KOPT-K1 (cell line): ENCODE measurements at regions not wholly inside any gene's neighbourhood (a gene's known extent, or its start where the extent isn't known, plus 50 kb on each side); places are given as distances from the start of the nearest gene placed in this dataset.

ENCODE experiments used
- H3K27ac ChIP-seq: fragments of 200-600 bp; sonication (generic); 2 replicates; pipeline ENCODE4 v1.5.1; 2016; ENCODE audit warnings: antibody characterized with exemption, mild to moderate bottlenecking, low read depth, low read length; ENCODE audit not compliant: poor library complexity, severe bottlenecking
- H3K36me3 ChIP-seq: fragments of 200-600 bp; sonication (generic); 2 replicates; pipeline ENCODE4 v1.5.1; 2017; ENCODE audit warnings: antibody characterized with exemption, mild to moderate bottlenecking, low read length, moderate library complexity; ENCODE audit not compliant: insufficient read depth
- H3K9me3 ChIP-seq: fragments of 200-600 bp; sonication (generic); 2 replicates; pipeline ENCODE4 v1.5.1; 2017; ENCODE audit warnings: antibody characterized with exemption, low read length, mild to moderate bottlenecking; ENCODE audit not compliant: insufficient read depth, poor library complexity, severe bottlenecking

DNA sequence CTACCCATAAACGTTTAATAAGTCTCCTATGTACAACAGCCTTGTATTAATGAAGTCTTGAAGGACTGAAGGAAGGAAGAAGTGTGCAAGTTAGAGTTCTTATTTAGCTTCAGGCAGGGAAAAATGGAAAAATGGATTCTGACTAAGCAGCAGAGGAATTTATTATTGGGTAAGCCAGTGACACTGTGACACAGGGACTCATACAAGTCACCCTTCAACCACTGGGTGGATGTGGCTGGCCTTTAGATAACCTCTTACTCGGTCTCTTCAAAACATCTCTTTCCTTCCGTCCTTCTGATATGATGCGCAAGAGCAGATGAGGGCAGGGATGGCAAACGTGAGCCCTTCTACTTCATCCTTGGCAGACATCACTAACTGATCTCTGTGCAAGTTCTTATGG lies 145.6 kb downstream of the DHX35 start:
- Histone ChIP-seq H3K9me3 (no peaks in the 10 kb centered on the region), H3K27ac (no peak overlapping the region), H3K36me3 (no peaks in the 10 kb centered on the region)

DNA sequence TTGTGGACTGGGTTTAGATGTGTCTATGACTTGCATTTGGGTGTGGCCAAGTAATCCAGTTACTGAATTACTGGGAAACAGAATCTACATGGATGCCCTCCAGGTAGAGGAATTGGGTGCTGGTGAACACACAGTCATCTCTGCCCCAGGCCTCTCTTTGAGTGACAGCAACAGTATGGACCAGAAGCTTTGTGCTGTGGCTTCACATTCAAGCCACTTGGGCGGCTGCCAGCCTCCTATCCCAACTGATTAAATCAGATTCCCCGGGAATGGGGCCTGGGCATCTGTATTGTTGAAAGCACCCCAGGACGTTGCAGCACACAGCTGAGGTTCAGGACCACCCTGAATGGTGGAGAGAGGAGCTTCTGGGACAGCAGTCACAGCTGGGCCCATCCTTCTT lies 144.6 kb downstream of the DHX35 start:
- Histone ChIP-seq H3K9me3 (no peaks in the 10 kb centered on the region), H3K27ac (no peak overlapping the region), H3K36me3 (no peaks in the 10 kb centered on the region)

DNA sequence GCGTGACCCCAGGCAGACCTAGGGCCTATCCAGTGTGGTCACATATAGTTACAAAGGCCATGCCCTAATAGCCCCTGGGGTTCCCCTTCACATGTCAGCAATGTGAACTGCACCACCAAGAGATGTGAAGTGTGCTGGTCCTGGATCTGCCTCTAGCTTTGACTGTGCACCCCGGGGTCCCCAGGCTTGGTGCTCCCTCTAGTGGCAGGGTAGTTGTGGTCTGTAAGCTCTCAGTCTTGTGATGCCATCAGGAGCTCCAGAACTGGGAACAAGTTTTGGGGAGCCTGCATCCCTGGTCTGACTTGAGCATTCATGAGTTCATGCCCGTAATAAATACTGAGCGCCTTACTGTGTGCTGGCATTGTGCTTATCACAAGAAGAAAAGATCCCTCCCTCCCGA lies 143.4 kb downstream of the DHX35 start:
- Histone ChIP-seq H3K9me3 (no peaks in the 10 kb centered on the region), H3K27ac (no peak overlapping the region), H3K36me3 (no peaks in the 10 kb centered on the region)

DNA sequence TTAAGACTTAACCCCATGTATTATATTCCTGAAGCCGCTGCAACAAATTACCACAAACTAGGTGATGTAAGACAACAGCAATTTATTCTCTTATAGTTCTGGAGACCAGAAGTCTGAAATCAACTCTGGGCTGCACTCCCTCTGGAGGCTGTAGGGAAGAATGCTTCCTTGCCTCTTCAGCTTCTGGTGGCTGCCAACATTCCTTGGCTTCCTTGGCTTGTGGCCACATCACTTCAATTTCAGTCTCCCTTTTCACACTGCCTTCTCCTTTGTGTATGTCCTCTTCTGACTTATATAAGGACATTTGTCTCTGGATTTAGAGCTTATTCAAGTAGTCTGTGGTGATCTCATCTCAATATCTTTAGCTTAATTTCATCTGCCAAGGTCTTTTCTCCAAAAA lies 141.6 kb downstream of the DHX35 start:
- Histone ChIP-seq H3K27ac (no peak overlapping the region), H3K9me3 (no peaks in the 10 kb centered on the region), H3K36me3 (no peaks in the 10 kb centered on the region)

DNA sequence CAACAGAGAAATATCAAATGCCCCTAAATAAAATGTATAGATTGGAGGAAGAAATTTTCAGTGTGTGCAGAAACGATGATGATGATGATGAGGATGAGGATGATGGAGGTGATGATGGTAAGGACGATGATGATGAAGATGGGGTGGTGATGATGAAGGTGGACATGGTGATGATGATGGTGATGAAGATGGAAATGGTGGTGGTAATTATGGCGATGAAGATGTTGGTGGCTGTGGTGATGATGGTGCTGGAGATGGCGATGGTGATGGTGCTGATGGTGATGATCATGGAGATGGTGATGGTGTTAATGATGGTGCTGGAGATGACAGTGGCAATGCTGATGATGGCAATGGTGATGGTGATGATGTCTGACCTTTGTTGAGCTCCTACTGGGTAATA lies 141.2 kb downstream of the DHX35 start:
- H3K36me3 ChIP-seq: no peaks in the 10 kb centered on the region
- H3K27ac ChIP-seq: no peak overlapping the region
- H3K9me3 ChIP-seq: no peaks in the 10 kb centered on the region

DNA sequence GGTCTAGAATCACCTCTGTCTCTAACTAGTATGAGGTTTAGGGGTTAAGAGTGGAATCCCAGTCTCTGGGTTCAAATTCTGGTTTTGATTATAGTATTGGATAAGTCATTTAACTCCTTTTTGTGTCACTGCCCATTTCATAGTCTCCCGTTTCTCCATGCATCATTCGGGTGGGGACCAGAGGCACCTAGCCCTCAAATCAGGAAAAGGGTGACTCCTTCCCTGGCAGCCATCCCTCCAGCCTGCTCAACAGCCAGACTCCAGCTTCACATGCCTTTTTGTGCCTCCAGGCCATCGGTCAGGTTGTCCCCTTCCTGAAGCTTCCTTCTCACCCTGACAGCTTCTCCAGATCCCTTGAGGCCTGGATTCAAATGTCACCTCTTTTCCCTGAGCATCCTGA lies 139.8 kb downstream of the DHX35 start:
- no peak overlapping the region for H3K27ac ChIP-seq
- no peaks in the 10 kb centered on the region for H3K9me3 ChIP-seq
- H3K36me3 ChIP-seq: no peaks in the 10 kb centered on the region

DNA sequence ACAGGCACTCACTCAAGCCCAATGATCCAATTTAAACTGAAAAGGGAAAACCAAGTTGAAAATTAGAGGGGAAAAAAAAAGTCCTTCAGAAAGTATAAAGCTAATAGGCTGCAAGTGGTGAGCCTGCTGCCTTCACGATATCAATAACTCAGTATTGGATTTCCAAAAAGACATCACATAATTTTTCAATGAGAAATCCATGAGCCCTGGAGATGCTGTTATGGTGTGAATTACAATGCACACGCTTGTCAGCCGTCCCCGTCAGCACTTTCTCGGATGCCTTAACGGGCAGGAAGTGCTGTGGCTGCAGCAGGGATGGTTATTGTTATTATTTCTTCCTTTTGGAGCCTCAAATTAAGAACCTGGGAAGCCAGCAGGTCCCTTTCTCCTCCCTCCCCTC lies 138.5 kb downstream of the DHX35 start:
- H3K27ac ChIP-seq: no peak overlapping the region
- H3K9me3 ChIP-seq: no peaks in the 10 kb centered on the region
- no peaks in the 10 kb centered on the region for H3K36me3 ChIP-seq

DNA sequence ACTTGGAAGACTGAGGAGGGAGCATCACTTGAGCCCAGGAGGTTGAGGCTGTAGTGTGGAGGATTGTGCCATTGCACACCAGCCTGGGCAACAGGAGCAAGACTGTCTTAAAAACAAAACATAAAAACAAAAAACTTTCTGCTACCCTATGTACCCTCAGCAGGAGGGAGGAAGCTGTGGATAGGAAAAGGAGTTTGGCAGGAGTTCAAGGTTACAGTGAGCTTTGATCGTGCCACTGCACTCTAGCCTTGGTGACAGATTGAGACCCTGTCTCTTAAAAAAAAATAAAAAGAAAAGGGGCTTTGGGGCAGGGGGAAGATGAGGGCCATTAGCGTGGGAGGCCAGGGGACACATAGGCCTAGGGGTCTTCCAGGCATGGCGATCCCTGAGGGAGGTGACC lies 135.7 kb downstream of the DHX35 start:
- H3K9me3 ChIP-seq: no peaks in the 10 kb centered on the region
- no peak overlapping the region for H3K27ac ChIP-seq
- no peaks in the 10 kb centered on the region for H3K36me3 ChIP-seq

DNA sequence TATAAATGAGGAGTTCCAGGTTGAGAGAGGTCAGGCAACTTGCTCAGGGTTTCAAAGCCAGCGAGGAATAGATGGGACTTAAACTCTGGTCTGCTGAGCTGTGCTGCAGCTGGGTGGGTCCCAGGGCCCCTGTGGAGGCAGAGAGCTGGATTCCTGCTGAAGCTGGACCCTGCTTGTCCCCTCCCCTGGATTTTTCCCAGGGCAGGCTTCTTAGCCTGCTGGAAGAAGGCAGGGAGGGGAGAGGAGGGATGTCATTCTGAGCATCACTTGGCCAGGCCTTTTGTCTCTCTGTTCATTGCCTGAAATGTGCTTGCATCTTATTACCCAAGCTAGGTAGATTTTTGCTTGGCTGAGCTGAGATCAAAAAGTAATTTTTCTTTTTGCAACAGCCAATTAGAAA lies 133.7 kb downstream of the DHX35 start:
- H3K9me3 ChIP-seq: no peaks in the 10 kb centered on the region
- H3K27ac ChIP-seq: no peak overlapping the region
- no peaks in the 10 kb centered on the region for H3K36me3 ChIP-seq

DNA sequence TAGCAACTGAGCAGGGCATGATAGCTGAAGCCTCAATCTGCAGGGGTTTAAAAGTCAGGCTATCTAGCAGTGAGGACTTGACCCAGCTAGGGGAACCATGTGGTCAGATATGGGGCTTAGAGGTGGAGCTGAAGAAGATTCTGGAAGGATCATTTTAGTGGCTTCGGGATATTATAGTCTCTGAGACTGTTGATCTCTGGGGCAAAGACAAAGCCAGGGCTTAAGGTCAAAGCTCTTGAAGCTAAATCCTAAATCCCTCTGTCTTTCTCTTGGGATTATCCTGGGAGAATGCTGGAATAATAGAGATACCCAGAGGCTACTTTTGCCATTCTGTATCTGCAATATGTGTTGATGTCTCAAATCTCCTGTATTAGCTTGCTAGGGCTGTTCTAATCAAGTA lies 132.2 kb downstream of the DHX35 start:
- Histone ChIP-seq H3K36me3 (no peaks in the 10 kb centered on the region), H3K9me3 (peaks cover 4% of the 10 kb centered on the region), H3K27ac (no peak overlapping the region)

DNA sequence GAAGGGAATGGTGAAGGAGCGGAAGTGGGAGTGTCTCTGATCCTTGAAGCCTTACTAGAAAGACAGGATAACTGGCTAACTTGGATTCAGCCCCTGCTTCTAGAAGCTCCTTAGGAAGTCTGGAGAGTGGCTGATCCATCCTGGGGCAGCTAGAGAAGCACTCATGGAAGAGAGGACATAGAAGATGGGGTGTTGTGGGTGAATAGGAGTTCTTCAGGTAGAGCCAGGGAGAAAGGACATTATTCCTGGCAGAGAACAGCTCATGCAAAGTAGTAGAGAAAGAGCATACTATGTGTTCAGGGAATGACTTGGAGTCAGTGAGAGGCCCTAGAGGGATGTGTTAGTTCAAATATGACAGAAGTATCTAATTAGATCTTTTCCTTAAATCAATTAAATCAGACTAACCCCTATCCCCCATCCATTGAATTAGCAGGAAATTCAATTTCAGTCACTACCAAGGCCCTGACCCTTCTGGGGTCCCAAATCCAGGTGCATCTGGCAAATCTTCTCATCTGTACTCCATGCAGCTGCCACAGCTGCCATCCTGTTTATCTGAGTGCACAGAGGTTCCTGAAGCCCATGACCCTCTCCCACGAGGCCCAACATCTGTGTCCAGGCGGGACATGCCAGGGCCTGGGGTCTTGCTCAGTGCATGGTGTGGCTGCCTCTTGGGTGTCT lies 130.7 kb downstream of the DHX35 start:
- no peaks in the 10 kb centered on the region for H3K36me3 ChIP-seq
- H3K9me3 ChIP-seq: peaks cover 4% of the 10 kb centered on the region
- H3K27ac ChIP-seq: no peak overlapping the region

DNA sequence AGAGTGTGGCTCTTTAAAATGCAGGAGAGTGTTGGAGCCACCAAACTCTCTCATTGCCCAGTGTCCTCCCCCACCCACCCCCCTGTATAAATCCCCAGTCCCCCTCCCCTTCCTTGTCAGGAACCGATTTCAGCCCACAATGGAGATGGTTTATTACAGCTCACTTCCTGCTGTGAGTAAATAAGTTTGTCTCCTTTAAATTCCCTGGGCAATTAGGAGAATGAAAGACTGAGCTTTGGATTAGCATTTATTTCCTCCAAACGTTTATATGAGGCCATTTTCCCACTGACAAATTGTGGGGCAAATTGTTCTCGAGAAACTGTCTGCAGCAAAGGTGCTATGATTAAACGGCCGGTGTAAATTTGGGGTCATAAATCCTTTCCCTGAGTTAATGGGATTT lies 128.8 kb downstream of the DHX35 start:
- no peak overlapping the region for H3K27ac ChIP-seq
- H3K9me3 ChIP-seq: peaks cover 4% of the 10 kb centered on the region
- no peaks in the 10 kb centered on the region for H3K36me3 ChIP-seq

DNA sequence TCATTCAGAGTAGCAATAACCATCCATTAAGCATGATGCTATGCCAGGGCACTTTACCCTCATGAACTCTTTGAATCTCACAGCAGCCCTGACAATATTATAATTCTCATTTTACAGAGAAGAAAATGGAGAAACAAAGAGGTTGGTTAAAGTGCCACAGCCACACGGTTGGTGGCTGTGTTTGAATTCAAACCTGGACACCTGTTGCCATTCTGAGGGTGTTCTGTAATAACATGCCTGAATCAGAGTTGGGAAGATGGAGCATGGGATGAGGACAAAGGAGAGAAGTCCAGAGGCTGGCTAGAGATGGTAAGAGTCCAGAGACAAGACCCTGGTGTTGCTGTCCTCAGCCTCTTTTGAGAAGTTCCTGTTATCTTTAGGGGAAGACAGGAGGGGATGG lies 127.7 kb downstream of the DHX35 start:
- Histone ChIP-seq H3K36me3 (no peaks in the 10 kb centered on the region), H3K27ac (no peak overlapping the region), H3K9me3 (peaks cover 4% of the 10 kb centered on the region)
